SJSA1 (cell line): ENCODE measurements at regions not wholly inside any gene's neighbourhood (a gene's known extent, or its start where the extent isn't known, plus 50 kb on each side); places are given as distances from the start of the nearest gene placed in this dataset.

Experiments used
- DNase-seq, 2 experiments: peaks; one replicate each; pipeline ENCODE4 v3.0.0-alpha.2; 2015 to 2020; ENCODE audit warnings: low spot score in 2 of 2, low read depth in 1 of 2
- H3K27ac ChIP-seq: fragments of 250-450 bp; sonication (Bioruptor Pico); 2 replicates; pipeline ENCODE4 v1.5.1; 2020; ENCODE audit warnings: mild to moderate bottlenecking, moderate library complexity
- H3K27me3 ChIP-seq: fragments of 250-450 bp; sonication (Bioruptor Pico); replicated peaks from 2 replicates; pipeline ENCODE4 v1.5.1; 2020; ENCODE audit warnings: mild to moderate bottlenecking, moderate library complexity
- H3K36me3 ChIP-seq: fragments of 250-450 bp; sonication (Bioruptor Pico); 2 replicates; pipeline ENCODE4 v1.5.1; 2020; ENCODE audit warnings: mild to moderate bottlenecking
- H3K4me1 ChIP-seq: fragments of 250-450 bp; sonication (Bioruptor Pico); replicated peaks from 2 replicates; pipeline ENCODE4 v1.6.1; 2021; ENCODE audit warnings: mild to moderate bottlenecking
- H3K4me3 ChIP-seq: fragments of 250-450 bp; sonication (Bioruptor Pico); 2 replicates; pipeline ENCODE4 v1.5.1; 2020; ENCODE audit warnings: mild to moderate bottlenecking
- H3K9me3 ChIP-seq: fragments of 250-450 bp; sonication (Bioruptor Pico); replicated peaks from 2 replicates; pipeline ENCODE4 v1.5.1; 2020; ENCODE audit warnings: mild to moderate bottlenecking

DNA sequence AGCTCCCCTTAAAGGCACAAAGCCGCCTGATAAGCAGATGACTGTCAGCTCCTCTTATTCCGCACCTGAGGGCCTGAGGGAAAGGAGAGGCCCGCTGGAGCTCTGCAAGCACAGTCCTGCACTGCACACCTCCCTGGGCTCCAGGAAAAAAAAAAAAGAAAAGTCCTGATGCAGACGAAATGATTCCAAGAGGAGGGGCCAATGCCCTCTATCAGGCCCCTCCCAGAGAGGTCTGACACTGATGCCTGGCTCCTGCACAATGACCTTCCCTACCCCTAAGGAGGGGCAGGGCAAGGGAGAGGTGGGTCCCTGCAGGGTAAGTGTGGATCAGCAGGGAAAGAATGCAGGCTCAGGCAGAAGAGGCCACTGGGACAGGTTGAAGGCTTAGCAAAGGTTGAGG lies 572.7 kb downstream of the SOX6 start:
- no peaks in the 10 kb centered on the region for H3K9me3 ChIP-seq
- no peaks in the 10 kb centered on the region for H3K4me1 ChIP-seq
- H3K4me3 ChIP-seq = no peak overlapping the region
- H3K27me3 ChIP-seq = no peaks in the 10 kb centered on the region
- DNase-seq = no peak
- H3K27ac ChIP-seq = no peak overlapping the region
- no peaks in the 10 kb centered on the region for H3K36me3 ChIP-seq

DNA sequence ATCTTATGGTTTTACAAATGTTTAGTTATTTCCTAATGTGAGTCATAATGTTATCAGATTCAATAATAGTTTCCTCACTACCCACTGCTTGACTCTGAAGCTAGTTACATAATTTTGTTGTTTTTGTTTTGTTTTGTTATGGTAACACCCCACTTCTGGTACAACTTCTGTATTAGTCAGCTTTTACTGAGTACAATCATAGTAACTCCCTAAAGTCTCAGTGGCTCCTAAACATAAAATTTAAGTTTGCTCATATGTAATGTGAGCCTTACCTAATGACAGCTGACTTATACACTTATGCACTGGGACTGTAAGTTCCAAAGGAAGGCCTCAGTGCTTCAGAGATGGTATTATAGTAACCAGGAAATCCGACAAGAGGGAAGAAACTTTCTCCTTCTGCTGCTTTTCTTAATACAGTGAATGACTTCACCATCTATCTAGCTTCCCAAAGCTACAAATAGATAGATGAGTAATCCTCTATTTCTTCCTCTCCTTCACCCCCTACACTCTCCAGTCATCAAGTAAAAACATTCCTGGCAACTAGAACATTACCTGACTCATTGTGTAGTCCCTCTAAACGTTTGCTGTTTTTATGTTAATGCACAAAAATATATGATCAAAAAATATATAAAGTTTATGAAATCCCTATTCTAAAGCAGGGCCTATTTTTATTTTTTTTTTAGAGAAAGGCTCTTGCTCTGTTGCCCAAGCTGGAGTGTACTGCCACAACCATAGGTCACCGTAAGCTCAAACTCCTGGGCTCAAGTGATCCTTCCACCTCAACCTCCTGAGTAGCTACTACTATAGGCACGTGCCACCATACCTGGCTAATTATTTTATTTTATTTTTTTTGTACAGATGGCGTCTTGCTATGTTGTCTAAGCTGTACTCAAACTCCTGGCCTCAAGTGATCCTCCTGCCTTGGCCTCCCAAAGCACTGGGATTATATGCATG lies 563.0 kb downstream of the SOX6 start:
- H3K27me3 ChIP-seq = no peaks in the 10 kb centered on the region
- H3K9me3 ChIP-seq = no peaks in the 10 kb centered on the region
- DNase-seq = peak; percentile 5 to 55
- no peaks in the 10 kb centered on the region for H3K36me3 ChIP-seq
- no peak overlapping the region for H3K4me3 ChIP-seq
- H3K4me1 ChIP-seq = peaks cover 3% of the 10 kb centered on the region; the same call in 1 of the 2 replicates
- H3K27ac ChIP-seq = peak overlapping the region; percentile 22

GRCh38 chr11:15794361-15795150 lies 561.8 kb downstream of the SOX6 start:
- Histone ChIP-seq H3K4me3 (no peak overlapping the region), H3K27me3 (no peaks in the 10 kb centered on the region), H3K4me1 (peaks cover 3% of the 10 kb centered on the region; the same call in 1 of the 2 replicates), H3K9me3 (no peaks in the 10 kb centered on the region), H3K27ac (no peak overlapping the region), H3K36me3 (no peaks in the 10 kb centered on the region)
- no peak for DNase-seq

DNA sequence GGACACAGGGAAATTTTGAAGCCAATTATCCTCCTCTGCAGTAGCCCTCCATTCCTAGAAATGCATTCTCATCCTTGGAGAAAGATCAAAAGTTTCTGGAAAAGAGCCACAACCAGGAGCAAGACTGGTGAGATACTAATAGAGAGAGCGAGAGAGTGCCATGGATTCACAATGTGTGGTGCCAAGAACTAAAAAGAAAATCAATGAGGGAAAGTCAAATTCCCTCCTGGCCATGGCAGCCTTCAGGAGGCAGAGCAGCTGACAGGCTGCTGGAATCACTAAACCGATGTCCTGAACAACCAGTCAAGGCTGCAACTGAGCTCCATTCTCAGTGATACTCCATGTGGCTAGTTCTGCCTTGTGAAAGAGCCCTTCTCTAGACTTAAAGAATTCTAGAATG lies 561.0 kb downstream of the SOX6 start:
- H3K27me3 ChIP-seq = no peaks in the 10 kb centered on the region
- no peak overlapping the region for H3K27ac ChIP-seq
- H3K4me1 ChIP-seq = peaks cover 10% of the 10 kb centered on the region
- H3K9me3 ChIP-seq = no peaks in the 10 kb centered on the region
- no peak overlapping the region for H3K4me3 ChIP-seq
- no peaks in the 10 kb centered on the region for H3K36me3 ChIP-seq
- no peak for DNase-seq

GRCh38 chr11:15800111-15800800 lies 556.1 kb downstream of the SOX6 start:
- Histone ChIP-seq H3K9me3 (no peaks in the 10 kb centered on the region), H3K4me3 (no peak overlapping the region)

DNA sequence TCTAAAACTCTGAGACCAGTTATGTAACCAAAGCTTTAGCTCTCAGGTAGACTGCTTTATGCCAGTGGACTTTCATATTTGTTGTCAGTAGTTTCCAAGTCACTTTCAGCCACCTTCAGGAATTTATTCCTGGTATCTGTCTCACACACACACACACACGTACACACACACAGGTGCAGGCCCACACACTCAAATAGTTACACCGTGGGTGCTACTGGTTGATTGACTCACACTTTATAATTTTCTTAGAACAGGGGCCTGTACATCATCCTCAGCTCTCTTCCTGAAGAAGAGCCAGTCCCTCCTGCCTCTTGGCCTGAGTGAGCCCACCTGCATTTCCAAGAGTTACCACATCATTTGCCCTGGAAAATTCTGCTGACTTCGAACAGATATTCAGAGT lies 555.2 kb downstream of the SOX6 start:
- Histone ChIP-seq H3K4me1 (peaks cover 18% of the 10 kb centered on the region), H3K27ac (no peak overlapping the region), H3K9me3 (no peaks in the 10 kb centered on the region), H3K4me3 (no peak overlapping the region), H3K36me3 (no peaks in the 10 kb centered on the region), H3K27me3 (no peaks in the 10 kb centered on the region)
- no peak for DNase-seq

More at GRCh38 chr11:15800111-15800800, 556.1 kb downstream of the SOX6 start:
- peak; percentile 55 to 76 for DNase-seq
- Histone ChIP-seq H3K4me1 (peaks cover 18% of the 10 kb centered on the region), H3K36me3 (no peaks in the 10 kb centered on the region), H3K27ac (peak overlapping the region; percentile 24; the same call in 1 of the 2 replicates), H3K27me3 (no peaks in the 10 kb centered on the region)

GRCh38 chr11:15801616-15802015 lies 554.7 kb downstream of the SOX6 start:
- Histone ChIP-seq H3K27me3 (no peaks in the 10 kb centered on the region), H3K4me1 (peaks cover 18% of the 10 kb centered on the region), H3K27ac (no peak overlapping the region), H3K4me3 (no peak overlapping the region), H3K9me3 (no peaks in the 10 kb centered on the region), H3K36me3 (no peaks in the 10 kb centered on the region)
- DNase-seq = no peak

DNA sequence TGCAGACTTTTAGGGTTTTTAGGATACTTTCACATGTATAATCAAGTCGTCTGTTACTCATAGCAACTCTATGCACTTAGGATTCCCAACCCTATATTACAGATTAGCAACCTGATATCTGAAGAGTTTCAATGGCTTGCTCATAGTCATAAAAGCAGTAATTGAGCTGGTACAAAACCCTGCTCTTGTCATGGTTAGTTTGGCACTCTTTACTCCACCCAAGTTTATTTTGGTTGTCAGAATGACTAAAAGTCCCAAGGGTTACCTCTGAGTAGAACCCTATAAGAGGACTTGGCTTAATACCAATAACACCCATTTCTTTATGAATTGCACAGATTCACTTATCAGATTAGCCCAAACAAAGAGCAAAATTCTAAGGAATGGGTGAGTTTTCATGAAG lies 550.6 kb downstream of the SOX6 start:
- H3K27ac ChIP-seq = no peak overlapping the region
- no peaks in the 10 kb centered on the region for H3K9me3 ChIP-seq
- H3K36me3 ChIP-seq = no peaks in the 10 kb centered on the region
- H3K4me3 ChIP-seq = no peak overlapping the region
- H3K4me1 ChIP-seq = peaks cover 7% of the 10 kb centered on the region
- H3K27me3 ChIP-seq = no peaks in the 10 kb centered on the region
- DNase-seq = no peak

DNA sequence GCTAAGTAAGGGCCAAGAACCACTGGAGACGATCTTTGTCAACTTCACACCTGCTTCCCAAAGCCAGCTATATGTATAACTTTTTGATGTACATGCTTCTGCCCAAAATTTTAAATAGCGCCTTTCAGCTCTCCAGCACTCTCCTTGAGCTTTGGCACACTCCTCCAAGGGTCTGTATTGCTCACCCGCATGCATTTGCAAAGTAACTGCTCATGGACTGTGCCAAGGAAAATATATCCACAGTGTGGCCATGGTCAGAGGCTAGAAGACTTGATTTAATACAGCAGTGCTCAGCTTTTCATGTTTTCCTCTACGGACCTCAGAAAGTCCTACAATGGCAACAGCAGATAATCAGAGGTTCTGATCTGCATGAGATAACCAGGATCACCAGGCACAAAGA lies 550.1 kb downstream of the SOX6 start:
- Histone ChIP-seq H3K4me1 (peaks cover 6% of the 10 kb centered on the region), H3K27me3 (no peaks in the 10 kb centered on the region), H3K36me3 (no peaks in the 10 kb centered on the region), H3K27ac (no peak overlapping the region), H3K4me3 (no peak overlapping the region), H3K9me3 (no peaks in the 10 kb centered on the region)
- no peak for DNase-seq

GRCh38 chr11:15807827-15808226 lies 548.5 kb downstream of the SOX6 start:
- no peak for DNase-seq
- H3K36me3 ChIP-seq = no peaks in the 10 kb centered on the region
- H3K4me3 ChIP-seq = no peak overlapping the region
- H3K27me3 ChIP-seq = no peaks in the 10 kb centered on the region
- H3K27ac ChIP-seq = no peak overlapping the region
- H3K4me1 ChIP-seq = no peaks in the 10 kb centered on the region
- no peaks in the 10 kb centered on the region for H3K9me3 ChIP-seq

GRCh38 chr11:15810082-15810481 lies 546.3 kb downstream of the SOX6 start:
- no peak for DNase-seq
- Histone ChIP-seq H3K36me3 (no peaks in the 10 kb centered on the region), H3K4me3 (no peak overlapping the region), H3K9me3 (no peaks in the 10 kb centered on the region), H3K27ac (no peak overlapping the region), H3K4me1 (peaks cover 3% of the 10 kb centered on the region), H3K27me3 (no peaks in the 10 kb centered on the region)

DNA sequence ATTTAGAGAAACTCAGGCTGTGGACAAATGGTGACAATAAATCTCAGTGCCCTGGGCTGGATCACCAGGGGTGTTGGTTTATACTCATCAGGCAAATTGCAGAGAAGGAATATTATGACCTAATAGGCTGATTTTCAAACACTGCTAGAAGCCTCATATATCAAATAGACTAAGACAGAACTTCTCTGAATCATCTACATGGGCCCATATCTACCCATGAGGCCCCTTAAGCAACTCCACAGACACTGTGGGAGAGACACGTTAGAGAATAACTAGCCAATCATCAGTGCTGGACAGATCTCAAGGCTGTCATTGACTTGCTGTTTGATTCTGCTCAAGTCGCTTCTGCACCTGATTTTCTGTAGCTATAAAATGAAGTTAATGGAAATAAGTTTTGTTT lies 545.8 kb downstream of the SOX6 start:
- DNase-seq = no peak
- H3K36me3 ChIP-seq = no peaks in the 10 kb centered on the region
- no peak overlapping the region for H3K27ac ChIP-seq

GRCh38 chr11:15815246-15816195 lies 540.8 kb downstream of the SOX6 start:
- peak overlapping the region; percentile 22; the same call in 1 of the 2 replicates for H3K27ac ChIP-seq
- no peaks in the 10 kb centered on the region for H3K36me3 ChIP-seq
- H3K4me3 ChIP-seq = no peak overlapping the region
- DNase-seq = peak in 1 of 2 experiments; percentile 57
- peaks cover 24% of the 10 kb centered on the region for H3K4me1 ChIP-seq
- no peaks in the 10 kb centered on the region for H3K27me3 ChIP-seq
- H3K9me3 ChIP-seq = no peaks in the 10 kb centered on the region

More for the DNA sequence above, 545.8 kb downstream of the SOX6 start:
- Histone ChIP-seq H3K4me1 (peaks cover 8% of the 10 kb centered on the region), H3K4me3 (no peak overlapping the region), H3K27me3 (no peaks in the 10 kb centered on the region), H3K9me3 (no peaks in the 10 kb centered on the region)
